Stimulated activated CD4-positive, alpha-beta T cell treated with anti-CD3 and anti-CD28 coated beads, Interleukin-4, amount 100 ng/mL, for 48 hours (primary cell): ENCODE measurements at regions not wholly inside any gene's neighbourhood (a gene's known extent, or its start where the extent isn't known, plus 50 kb on each side); places are given as distances from the start of the nearest gene placed in this dataset.

ENCODE experiments used
- DNase-seq, 2 donors: peaks; one replicate each; pipeline ENCODE4 v3.0.0-alpha.2; 2020; ENCODE audit warnings: low read depth in 2 of 2

GRCh38 chr9:86531273-86531970 lies 177.2 kb upstream of the TUT7 start:
- no peak for DNase-seq

DNA sequence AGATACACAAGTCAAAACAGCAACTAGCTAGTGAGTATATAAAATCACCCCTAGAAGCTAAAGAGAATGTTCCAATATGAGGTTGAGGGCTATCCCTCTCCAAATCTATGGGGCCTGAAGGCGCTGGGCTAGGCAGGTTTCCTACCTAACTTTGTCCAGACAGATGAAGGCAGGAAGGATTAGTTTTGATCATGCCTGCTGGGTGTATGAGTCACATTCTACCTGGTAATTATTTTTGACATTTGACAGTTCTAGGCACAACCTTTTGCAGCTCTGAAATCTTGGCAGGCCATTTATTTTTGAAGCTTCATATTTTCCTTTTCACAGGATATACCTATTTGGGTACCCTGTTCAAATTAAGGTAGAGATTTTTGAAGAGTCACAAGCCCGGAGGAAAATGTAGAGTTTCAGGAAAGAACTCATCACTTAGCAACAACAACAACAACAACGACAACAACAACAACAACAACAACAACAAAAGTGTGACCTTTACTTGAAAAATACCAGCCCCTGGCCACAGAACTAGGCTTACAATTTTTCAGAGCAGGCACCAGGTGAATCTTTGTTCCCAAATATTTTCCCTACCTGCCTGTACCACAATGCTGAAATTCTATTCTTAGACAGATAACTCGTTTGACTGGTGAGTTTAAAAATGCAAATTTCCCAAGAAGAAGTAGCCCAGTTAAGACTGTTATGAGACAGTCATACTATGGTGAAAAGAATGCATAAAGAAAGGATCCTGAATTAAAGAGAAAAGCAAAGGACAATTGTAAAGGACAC lies 175.5 kb upstream of the TUT7 start:
- DNase-seq, result no peak

DNA sequence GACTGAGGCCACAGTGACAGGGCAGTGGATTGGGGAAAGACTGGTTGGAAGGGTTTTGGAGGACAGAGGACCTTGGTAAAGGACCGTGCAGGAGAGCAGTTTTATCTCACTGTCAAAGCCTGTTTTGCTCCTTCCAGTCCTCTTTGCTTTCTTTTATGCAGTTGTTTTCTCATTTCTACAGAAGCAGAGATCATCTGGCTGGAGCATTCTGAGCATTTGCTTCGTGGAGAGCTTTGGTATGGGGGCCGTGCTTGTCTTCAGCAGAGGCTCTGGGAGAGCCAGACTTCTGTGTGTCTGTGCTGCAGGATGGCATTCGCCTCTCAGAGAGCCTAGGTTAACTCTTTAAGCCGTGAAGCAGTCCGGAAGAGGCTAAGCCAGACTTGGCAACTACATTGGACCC lies 171.8 kb upstream of the TUT7 start:
- no peak for DNase-seq

GRCh38 chr9:86525182-86525581 lies 171.0 kb upstream of the TUT7 start:
- DNase-seq, result no peak

DNA sequence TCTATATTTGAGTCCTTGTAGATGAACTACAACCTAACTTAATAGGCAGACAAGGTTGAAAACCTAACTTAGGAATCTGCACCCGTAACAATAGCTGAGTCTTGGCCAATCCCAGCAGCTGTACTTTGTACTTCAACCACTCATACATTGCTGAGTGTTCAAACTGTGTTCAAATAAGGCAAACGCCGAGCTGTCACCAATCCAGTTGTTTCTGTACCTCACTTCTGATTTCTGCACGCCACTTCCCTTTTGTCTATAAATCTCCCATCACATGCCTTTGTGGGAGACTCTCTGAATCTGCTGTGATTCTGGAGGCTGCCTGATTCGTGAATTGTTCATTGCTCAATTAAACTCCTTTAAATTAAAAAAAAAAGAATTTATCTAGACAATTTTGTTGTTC lies 167.8 kb upstream of the TUT7 start:
- no peak for DNase-seq

- no peak for DNase-seq
Measured at GRCh38 chr9:86521322-86521721, 167.1 kb upstream of the TUT7 start.

DNA sequence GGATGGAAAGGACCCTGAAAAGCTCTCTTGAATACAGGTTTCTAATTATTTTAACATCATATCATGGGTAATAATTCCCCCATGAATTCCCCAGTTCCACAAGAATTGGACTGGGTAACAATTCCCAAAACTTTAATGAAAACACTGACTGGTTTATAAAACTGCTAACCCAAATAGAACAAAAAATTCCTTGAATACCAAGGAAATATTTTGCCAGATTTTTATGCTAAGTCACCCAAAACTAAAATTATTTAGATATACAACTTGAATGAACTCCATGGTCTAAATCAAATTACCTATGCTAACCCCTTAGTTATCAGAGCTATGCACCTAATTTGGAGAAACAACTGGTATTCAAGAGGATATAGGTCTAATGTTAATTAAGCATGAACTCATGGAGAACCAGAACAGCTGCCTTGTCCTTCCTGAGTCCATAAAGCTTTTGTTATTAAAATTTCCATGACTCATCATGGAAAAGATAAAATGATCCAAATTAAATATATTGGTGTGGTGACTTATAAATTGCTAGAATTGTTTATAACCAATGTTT lies 164.9 kb upstream of the TUT7 start:
- no peak for DNase-seq

DNA sequence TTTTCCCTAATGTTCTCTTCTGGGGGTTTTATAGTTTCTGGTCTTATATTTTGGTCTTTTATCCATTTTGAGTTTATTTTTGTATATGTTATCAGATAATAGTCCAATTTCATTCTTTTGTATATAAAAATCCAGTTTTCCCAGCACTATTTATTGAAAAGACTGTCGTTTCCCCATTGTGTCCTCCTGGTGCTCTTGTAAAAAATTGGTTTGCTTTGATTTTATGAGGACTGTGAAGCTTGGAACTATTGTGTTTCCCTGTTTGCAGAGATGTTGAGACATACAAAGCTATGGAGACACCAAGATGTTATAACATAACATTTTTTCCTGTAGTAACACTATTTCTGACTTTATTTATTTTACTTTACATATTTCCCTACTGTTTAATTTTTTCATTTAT lies 163.3 kb upstream of the TUT7 start:
- no peak for DNase-seq

- no peak for DNase-seq
Measured at GRCh38 chr9:86516564-86516963, 162.4 kb upstream of the TUT7 start.

GRCh38 chr9:86515221-86515620 lies 161.0 kb upstream of the TUT7 start:
- no peak for DNase-seq

DNA sequence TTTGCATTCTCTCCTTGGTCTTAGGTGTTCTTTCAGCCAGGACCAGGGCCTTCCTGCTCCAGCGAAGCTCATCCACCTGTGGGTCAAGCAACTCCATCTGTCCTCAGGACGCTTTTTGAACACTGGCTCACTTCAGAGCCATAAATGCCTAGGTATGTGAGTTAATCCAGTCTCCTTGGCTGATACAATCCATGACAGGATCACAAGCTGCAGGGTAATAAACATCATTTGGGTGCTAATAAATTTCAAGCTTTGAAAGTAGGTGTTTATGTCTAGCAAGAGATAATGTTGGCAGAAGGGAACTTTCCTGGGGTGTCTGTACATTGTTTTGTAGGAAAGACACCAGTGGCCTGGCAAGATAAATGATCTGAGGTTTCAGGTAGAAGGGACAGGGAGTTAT lies 159.2 kb upstream of the TUT7 start:
- DNase-seq, result no peak

- no peak for DNase-seq
Measured at GRCh38 chr9:86512929-86513328, 158.7 kb upstream of the TUT7 start.

GRCh38 chr9:86511614-86512360 lies 157.6 kb upstream of the TUT7 start:
- DNase-seq, result no peak

DNA sequence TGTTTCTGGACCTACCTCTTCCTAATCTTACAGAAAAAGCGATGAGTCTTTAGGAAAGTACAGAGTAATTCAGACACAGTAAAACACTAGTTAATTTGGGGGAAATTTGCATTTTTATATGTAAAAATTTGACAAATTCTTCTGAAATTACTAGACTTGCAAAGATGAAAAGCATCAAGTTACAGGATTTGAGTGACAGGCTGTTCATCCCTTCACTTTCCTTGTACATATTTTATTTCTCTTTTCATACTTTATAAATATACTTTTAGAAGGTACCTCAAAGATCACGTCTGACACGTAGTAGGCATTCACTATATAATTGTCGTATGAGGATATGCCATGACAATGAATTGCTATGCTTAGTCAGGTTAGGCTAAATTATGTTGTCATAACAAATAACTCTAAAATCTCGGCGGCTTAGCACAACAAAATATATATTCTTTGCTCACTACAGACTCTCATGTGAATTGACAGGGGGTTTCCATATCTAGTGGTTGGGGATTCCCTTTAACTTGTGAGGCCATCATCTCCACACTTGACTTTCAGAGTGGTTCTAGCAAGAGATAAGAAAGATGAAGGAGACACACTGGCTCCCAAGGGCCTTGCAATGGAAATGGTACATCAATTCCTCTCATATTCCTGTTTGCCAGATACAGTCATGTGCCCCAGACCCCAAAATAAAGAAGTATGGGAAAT lies 154.1 kb upstream of the TUT7 start:
- no peak for DNase-seq

DNA sequence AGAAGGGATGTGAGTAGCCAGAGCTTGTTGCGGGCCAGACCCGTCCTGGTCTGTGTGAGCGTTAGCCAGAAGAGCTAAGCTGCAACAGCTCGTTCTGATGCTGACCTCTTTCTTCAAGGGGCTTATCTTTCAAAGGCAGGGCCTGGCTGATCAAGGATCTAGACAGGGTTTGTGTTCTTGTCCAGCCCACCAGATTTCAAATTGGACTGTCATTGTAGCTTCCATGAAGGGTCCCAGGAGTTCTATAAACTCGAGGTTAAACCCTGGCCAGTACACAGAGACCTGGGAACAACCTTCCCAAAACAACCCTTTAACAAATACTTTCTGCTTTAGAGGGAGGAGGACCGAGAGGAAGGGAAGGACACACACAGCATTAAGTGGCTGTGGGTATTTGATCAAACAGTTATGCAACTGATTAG lies 153.0 kb upstream of the TUT7 start:
- DNase-seq, result no peak

DNA sequence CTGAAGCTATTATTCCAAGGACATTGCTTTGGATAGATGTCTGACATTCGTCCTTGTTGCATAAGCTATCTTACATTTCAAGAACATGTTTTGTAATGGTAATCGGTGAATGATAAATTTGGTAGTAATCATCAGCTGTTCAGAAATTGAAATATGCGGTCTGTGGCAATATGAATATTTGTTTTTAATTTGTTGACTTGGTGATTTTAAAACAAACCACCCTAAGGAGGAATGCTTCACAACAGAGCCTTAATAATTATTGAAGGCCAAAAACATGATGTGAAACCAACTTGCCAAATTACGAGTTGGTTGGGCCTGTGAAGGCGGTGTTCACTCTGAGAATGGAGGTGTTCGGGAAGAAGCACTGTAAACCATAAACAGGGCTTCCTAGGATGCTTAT lies 149.7 kb upstream of the TUT7 start:
- DNase-seq, result no peak

DNA sequence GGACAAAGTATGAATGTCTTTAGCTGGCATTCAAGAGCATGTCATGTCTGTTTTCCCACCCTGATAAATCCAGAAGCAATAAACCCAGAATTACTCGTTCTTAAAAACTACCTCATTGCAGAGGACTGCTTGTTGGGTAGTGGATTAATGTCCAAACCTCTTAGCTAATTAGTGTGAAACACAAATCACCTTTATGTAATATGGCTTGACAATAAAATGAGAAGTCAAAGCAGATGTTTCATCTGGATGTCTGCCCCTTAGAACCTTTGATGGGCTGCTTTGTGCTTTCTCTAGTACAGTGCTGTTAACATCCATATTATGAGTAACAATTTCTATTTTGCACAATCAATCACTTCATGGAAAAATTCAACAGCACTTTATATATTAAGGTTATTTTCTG lies 149.1 kb upstream of the TUT7 start:
- DNase-seq, result no peak

DNA sequence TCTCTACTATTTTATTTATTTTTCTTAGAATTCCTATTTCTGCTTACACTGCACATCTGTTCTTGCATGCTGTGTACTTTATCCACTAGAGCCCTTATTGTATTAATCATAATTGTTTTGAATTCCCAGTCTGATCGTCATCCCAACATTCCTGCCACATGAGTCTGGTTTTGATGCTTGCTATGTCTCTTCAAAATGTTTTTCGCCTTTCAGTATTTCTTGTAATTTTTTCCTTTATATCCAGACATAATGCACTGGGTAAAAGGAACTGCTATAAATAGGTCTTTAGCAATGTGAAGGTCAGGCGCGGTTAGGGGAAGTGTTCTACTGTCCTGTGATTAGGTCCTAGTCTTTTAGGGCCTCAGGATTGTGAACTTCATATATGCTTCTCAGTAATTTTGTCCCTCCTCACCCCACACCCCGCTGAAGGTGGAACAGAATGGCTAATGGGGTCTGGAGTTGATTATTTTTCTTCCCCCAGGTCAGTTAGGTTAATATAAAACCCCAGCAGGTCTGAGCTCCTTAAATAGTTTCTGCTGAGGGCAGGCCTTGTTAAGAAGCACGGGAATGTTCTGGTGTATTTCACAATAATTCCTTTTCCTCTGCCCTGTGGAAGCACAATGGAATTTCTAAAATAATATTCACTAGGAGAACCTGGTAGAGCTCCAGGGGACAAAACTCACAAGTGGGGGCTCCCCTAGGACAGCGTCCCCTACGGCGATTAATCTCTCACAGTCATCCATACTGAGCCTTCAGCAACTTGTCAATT lies 146.6 kb upstream of the TUT7 start:
- DNase-seq, result no peak

GRCh38 chr9:86500031-86500430 lies 145.8 kb upstream of the TUT7 start:
- no peak for DNase-seq

DNA sequence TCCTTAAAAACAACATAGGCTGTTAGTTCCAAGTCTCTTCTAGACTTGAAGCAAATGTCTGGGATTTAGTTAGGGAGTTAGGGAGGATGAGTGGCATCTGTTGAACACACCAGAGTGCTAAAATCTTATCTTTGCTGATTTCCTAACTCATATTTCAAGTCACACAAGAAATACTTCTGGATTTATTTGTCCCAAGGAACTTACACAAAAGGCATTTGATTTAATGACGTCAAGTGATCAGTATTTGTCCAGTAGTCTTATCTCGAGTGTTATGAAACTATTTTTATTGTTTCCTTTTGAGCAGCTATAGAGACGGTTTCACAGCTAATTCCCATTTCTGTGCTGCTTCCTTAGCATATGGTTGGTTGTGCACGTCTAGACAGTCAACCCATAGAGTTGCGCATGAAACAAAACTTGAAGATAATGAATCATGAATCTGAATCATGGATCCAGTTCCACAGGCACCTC lies 140.5 kb upstream of the TUT7 start:
- DNase-seq, result no peak
